BLaER1 (cell line): ENCODE measurements at regions not wholly inside any gene's neighbourhood (a gene's known extent, or its start where the extent isn't known, plus 50 kb on each side); places are given as distances from the start of the nearest gene placed in this dataset.
"Not testable (repeated sequence)": the region's sequence is repeated elsewhere in the genome, so short reads cannot be mapped to it uniquely, and the experiment has no call there.

ENCODE experiments used
- H3K27ac ChIP-seq: shearing (Covaris generic); formaldehyde crosslinking; 2 replicates; pipeline ENCODE4 v1.8.1; 2022
- H3K27me3 ChIP-seq: shearing (Covaris generic); formaldehyde crosslinking; 2 replicates; pipeline ENCODE4 v1.8.1; 2022
- H3K36me3 ChIP-seq: shearing (Covaris generic); formaldehyde crosslinking; 2 replicates; pipeline ENCODE4 v1.8.1; 2022
- H3K4me1 ChIP-seq: shearing (Covaris generic); formaldehyde crosslinking; 2 replicates; pipeline ENCODE4 v1.8.1; 2022
- H3K4me2 ChIP-seq: shearing (Covaris generic); formaldehyde crosslinking; 2 replicates; pipeline ENCODE4 v1.8.1; 2022
- H3K4me3 ChIP-seq: shearing (Covaris generic); formaldehyde crosslinking; 2 replicates; pipeline ENCODE4 v1.8.1; 2022
- H3K9ac ChIP-seq: shearing (Covaris generic); formaldehyde crosslinking; 2 replicates; pipeline ENCODE4 v1.8.1; 2022
- H3K9me3 ChIP-seq: shearing (Covaris generic); formaldehyde crosslinking; 2 replicates; pipeline ENCODE4 v1.8.1; 2022
- H4K20me1 ChIP-seq: shearing (Covaris generic); formaldehyde crosslinking; 2 replicates; pipeline ENCODE4 v1.8.1; 2022

DNA sequence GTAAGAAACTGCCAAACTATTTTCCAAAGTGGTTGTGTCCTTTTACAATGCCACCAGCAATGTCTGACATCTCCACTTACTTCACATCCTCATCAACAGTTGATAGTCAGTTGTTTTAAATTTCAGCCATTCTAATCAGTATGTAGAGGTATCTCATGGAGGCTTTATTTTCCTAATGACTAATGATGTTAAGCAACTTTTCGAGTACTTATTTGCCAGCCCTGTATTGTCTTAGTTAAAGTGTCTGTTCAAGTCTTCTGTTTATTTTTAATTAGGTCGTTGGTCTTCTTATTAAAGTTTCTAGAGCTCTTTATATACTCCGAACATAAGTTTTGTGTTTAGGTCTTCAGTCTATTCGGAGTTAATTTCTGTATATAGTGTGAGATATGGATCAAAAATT is 54.9 kb upstream of the NBPF12 start:
- H3K27ac ChIP-seq, H3K9me3 ChIP-seq, H3K4me3 ChIP-seq, H3K9ac ChIP-seq, H4K20me1 ChIP-seq, H3K27me3 ChIP-seq, H3K36me3 ChIP-seq, H3K4me1 ChIP-seq, H3K4me2 ChIP-seq: not testable (repeated sequence)

DNA sequence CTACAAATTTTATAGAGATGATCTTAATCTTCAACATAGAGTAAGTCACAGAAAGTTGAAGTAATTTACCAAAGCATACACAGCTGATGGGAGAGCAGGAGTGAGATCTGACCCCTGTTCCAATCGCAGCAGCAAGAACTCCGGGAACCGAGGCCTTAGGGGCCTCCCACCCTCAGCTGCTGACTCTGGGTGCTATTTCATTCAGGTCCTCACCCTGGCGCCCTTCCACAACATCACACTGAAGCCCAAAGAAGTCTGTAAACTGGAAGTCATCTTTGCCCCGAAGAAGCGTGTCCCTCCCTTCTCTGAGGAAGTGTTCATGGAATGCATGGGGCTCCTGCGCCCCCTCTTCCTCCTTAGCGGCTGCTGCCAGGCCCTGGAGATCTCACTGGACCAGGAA is 57.0 kb upstream of the NBPF12 start:
- not testable (repeated sequence) for H3K9ac ChIP-seq, H3K4me2 ChIP-seq, H3K27me3 ChIP-seq, H3K4me1 ChIP-seq, H3K9me3 ChIP-seq, H4K20me1 ChIP-seq, H3K4me3 ChIP-seq, H3K36me3 ChIP-seq, H3K27ac ChIP-seq

DNA sequence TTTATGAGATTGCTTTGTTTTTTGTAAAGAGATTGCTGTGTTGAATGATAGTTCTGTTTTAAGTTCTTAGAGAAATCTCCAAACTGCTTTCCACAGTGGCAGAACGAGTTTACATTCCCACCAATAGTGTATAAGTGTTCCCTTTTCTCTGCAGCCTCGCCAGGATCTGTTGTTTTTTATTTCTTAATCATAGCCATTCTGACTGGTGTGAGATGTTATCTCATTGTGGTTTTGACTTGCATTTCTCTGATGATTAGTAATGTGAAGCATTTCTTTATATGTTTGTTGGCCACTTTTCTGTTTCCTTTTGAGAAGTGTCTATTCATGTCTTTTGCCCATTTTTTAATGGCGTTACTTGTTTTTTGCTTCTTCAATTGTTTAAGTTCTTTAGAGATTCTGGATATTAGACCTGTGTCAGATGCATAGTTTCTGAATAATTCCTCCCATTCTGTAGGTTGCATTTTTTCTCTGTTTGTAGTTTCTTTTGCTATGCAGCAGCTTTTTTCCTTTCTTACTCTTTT is 74.3 kb upstream of the NBPF12 start:
- H3K9me3 ChIP-seq, H3K4me3 ChIP-seq, H3K4me1 ChIP-seq, H3K36me3 ChIP-seq, H3K9ac ChIP-seq, H3K27ac ChIP-seq, H3K27me3 ChIP-seq, H4K20me1 ChIP-seq, H3K4me2 ChIP-seq: not testable (repeated sequence)

DNA sequence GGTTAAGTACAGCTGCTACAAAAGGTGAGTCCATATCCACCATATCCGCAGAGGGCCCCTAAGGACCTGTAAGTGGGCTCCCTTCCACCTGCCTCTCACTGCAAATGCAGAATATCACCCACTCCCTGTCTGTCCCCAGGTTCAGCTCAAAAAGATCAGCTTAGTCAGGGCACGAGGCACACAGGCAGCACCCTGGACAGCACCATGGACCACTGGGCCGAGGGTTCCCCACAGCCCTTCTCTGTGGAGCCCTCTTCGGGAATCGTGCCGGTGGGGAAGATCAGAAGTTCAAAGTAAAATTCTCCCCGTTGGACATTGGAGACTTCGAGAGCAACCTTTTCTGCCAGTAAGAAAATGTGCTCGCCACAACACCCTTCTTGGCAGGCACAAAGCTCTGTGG is 85.0 kb upstream of the NBPF12 start:
- not testable (repeated sequence) for H4K20me1 ChIP-seq, H3K27ac ChIP-seq, H3K4me3 ChIP-seq, H3K9ac ChIP-seq, H3K4me2 ChIP-seq, H3K27me3 ChIP-seq, H3K9me3 ChIP-seq, H3K4me1 ChIP-seq, H3K36me3 ChIP-seq

DNA sequence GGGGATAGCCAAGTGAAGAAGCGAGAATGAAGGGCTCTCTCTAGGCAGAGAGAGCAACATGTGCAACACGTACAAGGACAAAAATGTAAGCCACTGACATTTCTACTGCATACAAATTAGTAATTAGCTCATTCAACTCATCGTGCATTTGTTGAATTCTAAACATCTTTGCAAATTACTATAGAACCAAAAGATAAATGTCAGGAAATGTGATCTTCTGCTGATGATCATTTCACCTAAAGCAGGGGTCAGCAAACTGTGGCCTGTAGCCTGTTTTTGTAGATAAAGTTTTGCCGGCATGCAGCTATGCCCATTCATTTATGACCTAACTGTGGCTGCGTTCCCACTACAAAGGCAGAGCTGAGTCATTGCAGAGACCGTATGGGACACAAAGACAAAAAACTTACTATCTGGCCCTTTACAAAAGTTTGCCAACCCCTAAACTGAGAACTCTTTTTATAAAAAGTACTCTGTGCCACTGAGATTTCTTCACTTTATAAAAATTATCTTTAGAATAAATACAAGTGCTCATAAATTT is 87.7 kb upstream of the NBPF12 start:
- not testable (repeated sequence) for H4K20me1 ChIP-seq, H3K4me1 ChIP-seq, H3K4me3 ChIP-seq, H3K4me2 ChIP-seq, H3K27ac ChIP-seq, H3K9me3 ChIP-seq, H3K9ac ChIP-seq, H3K27me3 ChIP-seq, H3K36me3 ChIP-seq

DNA sequence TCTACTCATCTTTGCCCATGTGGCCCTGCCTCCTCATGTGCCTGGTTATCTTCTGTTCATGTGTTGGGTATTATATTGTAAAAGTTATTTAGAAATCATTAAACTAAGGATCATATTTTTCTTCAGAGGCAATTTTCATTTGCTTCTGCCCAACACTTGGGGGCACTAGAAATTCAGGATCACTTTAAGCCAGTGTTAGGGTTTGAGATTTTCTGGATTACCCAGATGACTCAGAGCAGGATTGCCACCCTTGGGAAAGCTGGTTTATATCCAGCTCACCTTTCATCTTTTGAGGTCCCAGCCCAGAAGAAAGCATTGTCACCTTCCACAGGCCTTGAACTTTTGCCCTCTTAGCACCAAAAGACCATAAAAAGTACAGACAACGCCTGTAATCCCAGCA is 99.4 kb upstream of the NBPF12 start:
- not testable (repeated sequence) for H3K27ac ChIP-seq, H3K9me3 ChIP-seq, H3K4me1 ChIP-seq, H3K9ac ChIP-seq, H4K20me1 ChIP-seq, H3K36me3 ChIP-seq, H3K4me3 ChIP-seq, H3K27me3 ChIP-seq, H3K4me2 ChIP-seq

DNA sequence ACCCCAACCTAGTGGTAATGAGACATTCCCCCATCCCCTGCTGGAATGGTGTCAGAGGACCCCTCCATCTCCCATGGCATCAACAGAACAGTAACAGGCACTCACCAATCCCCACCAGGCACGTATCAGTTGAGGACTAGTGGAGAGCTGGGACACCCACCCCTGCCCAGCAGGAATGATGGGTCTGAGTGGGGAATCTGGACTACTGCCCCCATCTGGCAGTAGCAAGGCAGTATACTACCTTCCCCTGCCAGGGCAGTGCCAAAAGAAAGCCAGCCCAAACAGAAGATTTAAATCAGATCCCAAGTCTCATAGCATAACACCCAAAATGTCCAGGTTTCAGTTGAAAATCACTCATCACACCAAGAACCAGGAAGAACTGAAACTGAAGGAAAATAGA is 111.2 kb upstream of the NBPF12 start:
- not testable (repeated sequence) for H3K9me3 ChIP-seq, H4K20me1 ChIP-seq, H3K27ac ChIP-seq, H3K9ac ChIP-seq, H3K27me3 ChIP-seq, H3K4me3 ChIP-seq, H3K36me3 ChIP-seq, H3K4me2 ChIP-seq, H3K4me1 ChIP-seq

DNA sequence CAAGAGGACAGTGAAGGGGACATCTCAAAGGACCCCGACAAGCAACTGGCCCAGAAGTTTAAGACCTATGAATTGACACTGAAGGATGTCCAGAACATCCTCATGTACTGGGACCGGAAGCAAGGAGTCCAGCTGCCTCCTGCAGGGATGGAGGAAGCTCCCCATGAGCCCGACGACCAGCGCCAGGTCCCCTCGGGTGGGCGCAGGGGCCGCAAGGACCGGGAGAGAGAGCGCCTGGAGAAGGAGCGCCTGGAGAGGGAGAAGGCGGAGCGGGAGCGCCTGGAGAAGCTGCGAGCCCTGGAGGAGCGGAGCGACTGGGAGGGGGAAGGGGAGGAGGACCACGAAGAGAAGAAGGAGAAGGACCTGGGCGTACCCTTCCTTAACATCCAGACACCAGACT is 143.9 kb upstream of the NBPF12 start:
- not testable (repeated sequence) for H4K20me1 ChIP-seq, H3K27me3 ChIP-seq, H3K4me1 ChIP-seq, H3K4me3 ChIP-seq, H3K27ac ChIP-seq, H3K9ac ChIP-seq, H3K9me3 ChIP-seq, H3K36me3 ChIP-seq, H3K4me2 ChIP-seq

DNA sequence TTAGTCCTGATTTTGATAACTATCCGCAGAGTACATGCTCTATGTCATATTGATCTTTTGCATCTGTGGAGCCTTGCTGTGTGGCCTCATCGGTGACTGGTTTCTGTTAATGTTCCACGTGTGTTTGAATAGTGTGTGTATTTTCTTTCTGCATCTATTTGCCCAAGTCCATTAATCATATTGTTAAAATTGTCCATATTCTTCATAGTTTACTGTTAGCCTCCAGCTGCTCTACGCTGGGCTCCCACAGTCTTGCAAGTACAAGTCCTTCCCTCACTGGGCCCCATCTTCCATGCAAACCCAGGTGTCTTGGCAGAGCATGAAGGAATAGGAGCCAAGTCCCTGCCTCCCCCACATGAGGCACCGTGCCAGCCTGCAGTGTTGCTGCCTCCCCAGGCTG is 145.4 kb upstream of the NBPF12 start:
- not testable (repeated sequence) for H3K36me3 ChIP-seq, H4K20me1 ChIP-seq, H3K9me3 ChIP-seq, H3K4me2 ChIP-seq, H3K9ac ChIP-seq, H3K4me1 ChIP-seq, H3K4me3 ChIP-seq, H3K27me3 ChIP-seq, H3K27ac ChIP-seq

DNA sequence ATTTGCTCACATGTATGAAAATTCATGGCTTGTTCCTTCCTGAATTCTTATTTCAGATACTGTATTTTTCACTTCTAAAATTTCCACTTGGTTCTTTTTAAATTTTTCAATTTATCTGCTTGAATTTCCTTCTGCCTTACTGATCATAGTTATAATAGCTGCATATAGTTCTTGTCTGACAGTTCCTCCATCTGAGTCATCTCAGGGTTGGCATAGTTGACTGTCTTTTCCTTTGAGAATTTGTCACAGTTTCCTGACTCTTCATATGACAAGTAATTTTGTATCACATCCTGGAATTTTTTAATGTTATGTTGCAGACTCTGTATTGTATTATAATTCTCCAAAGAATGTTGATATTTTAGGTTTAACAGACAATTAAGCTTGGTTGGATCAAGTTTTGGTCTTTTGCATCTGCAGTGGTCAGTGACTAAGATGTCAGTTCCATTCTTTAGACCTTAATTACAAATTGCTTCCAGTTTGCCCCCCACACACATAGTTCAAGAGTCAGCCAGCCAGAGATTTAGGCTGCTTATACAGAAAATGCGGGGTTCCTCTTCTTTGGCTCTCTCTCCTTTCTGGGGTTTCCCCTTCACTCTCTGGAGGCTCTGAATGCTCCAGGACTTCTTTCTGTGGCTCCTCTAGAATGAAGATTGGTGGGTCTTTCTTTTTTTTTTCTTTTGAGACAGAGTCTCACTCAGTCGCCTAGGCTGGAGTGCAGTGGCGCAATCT is 153.7 kb upstream of the NBPF12 start:
- not testable (repeated sequence) for H3K27me3 ChIP-seq, H3K36me3 ChIP-seq, H3K4me1 ChIP-seq, H3K9me3 ChIP-seq, H3K9ac ChIP-seq, H4K20me1 ChIP-seq, H3K4me2 ChIP-seq, H3K4me3 ChIP-seq, H3K27ac ChIP-seq

DNA sequence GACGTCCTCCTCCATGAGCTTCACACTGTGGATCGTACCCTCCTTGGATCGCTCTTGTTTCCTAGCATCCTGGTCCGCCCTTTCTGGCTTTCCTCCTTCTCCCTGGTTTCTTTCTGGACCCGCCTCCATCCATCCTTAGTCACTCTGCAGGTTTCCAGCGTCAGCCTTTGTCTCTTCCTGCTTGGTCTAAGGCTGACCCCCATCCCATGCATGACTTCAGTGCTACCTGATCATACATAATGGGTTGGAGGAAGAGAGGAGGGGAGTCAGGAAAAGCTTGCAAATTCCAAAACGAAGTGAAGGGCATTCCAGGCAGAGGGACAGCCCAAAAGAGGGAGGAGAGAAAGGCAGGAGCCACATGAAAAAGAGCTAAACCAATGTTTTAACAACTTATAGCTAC is 156.9 kb upstream of the NBPF12 start:
- H4K20me1 ChIP-seq, H3K36me3 ChIP-seq, H3K27ac ChIP-seq, H3K9me3 ChIP-seq, H3K4me2 ChIP-seq, H3K4me1 ChIP-seq, H3K27me3 ChIP-seq, H3K9ac ChIP-seq, H3K4me3 ChIP-seq: not testable (repeated sequence)

DNA sequence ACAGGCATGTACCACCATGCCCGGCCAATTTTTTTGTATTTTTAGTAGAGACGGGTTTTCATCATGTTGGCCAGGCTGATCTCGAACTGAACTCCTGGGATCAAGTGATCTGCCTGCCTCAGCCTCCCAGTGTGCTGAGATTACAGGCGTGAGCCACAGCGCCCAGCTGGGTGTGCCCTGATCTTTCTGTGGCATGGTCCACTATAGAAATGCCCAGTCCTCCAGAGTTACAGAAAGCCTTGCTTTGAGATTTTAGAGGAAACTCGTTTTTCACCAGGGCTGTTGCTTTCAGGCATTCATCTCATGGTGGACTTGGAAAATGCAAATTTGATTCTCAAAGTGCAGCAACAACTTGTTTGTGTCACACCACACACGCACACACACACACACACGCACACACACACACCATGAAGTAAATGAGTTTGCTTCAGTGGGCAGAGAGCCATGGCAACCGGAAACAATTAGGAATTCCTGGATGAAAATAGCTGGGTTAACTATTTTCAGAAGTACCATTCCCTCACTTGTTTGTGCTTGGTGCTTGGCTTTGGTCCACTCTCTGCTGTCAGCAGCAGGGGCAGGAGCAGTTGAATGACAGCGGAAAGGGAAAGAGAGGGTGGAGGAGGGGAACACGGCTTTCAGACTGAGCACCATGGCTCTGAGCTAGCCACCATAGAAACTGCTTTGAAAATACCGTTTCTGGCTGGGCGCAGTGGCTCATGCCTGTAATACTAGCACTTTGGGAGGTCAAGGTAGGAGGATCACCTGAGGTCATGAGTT is 160.1 kb upstream of the NBPF12 start:
- not testable (repeated sequence) for H3K9ac ChIP-seq

DNA sequence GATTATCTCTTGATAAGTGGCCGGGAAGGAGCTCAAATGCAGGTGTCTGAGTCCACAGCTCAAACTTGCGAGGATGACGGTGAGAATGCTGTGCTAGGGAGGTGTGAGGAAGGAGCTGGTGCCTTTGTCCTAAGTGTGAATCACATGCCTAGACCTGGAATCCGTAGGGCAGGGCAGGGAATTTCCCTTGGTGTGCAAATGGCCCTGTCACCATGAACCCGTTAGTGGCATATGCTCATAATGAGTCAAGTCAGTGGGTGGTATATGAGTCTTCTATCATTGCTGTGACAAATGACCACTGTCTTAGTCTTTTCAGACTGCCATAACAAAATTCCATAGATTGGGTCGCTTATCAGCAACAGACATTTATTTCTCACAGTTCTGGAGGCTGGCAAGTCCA is 163.1 kb upstream of the NBPF12 start:
- not testable (repeated sequence) for H3K4me3 ChIP-seq, H3K9ac ChIP-seq, H3K27me3 ChIP-seq

More for the DNA sequence above, 160.1 kb upstream of the NBPF12 start:
- not testable (repeated sequence) for H3K27ac ChIP-seq, H3K4me1 ChIP-seq, H3K27me3 ChIP-seq, H3K36me3 ChIP-seq, H3K4me3 ChIP-seq, H3K4me2 ChIP-seq, H4K20me1 ChIP-seq, H3K9me3 ChIP-seq

DNA sequence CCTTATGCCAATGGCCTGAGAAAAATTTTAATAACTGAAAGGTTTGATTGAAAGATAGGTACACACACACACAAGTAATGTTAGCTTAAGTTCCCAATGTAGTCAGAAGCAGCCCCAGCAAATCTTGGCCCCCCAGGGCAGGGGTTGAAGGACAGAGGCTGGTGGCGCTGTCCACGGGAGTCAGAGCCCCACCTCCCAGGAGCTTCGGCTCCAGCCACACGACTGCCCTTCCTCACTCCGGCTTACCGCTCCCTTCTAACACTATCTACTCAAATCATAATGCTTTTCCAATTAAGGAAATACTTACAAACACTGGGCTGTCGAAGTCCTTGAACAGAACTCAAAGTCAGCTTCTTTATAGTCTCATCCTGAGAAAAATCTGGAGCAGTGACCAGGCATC is 163.9 kb upstream of the NBPF12 start:
- not testable (repeated sequence) for H3K4me3 ChIP-seq, H3K4me1 ChIP-seq, H3K9ac ChIP-seq, H3K27me3 ChIP-seq, H3K4me2 ChIP-seq, H3K9me3 ChIP-seq, H3K36me3 ChIP-seq, H3K27ac ChIP-seq, H4K20me1 ChIP-seq

More for the DNA sequence above, 163.1 kb upstream of the NBPF12 start:
- H4K20me1 ChIP-seq, H3K4me1 ChIP-seq, H3K9me3 ChIP-seq, H3K4me2 ChIP-seq, H3K27ac ChIP-seq, H3K36me3 ChIP-seq: not testable (repeated sequence)

DNA sequence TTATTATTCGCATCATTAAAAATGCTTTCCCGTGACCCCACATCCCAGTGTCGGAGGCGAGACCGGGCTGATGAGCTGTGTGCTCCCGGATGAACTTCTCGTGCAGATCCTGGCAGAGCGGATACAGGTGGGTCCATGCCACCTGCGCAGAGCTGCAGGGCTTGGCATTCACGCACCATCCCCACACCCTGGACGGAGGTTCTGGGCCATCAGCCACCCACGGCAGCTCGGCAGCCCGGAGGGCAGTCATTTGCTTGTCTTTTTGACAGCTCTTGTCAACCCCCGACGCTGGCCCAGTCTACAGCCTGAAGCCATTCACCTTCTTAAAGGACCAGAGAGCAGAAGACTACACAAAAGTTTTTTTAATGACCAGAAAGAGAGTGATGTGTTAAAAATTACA is 166.7 kb upstream of the NBPF12 start:
- not testable (repeated sequence) for H3K4me2 ChIP-seq, H3K9me3 ChIP-seq, H3K27me3 ChIP-seq, H4K20me1 ChIP-seq, H3K9ac ChIP-seq, H3K4me1 ChIP-seq, H3K27ac ChIP-seq, H3K4me3 ChIP-seq, H3K36me3 ChIP-seq
